Uterus (tissue), 2 donors: ENCODE measurements at regions not wholly inside any gene's neighbourhood (a gene's known extent, or its start where the extent isn't known, plus 50 kb on each side); places are given as distances from the start of the nearest gene placed in this dataset.

Experiments used
- CTCF ChIP-seq, 4 experiments: fragments of 200-600 bp in 2 of 4; fragments of 450-650 bp in 2 of 4; sonication (generic) in 2 of 4; IDR thresholded peaks; one replicate each; pipeline ENCODE4 v1.5.1; 2016 to 2019; ENCODE audit warnings: antibody characterized with exemption in 4 of 4, mild to moderate bottlenecking in 2 of 4, moderate library complexity in 1 of 4
- POLR2A ChIP-seq, 2 donors: fragments of 450-650 bp; IDR thresholded peaks; one replicate each; pipeline ENCODE4 v1.6.1; 2016; ENCODE audit warnings: antibody characterized with exemption in 2 of 2, mild to moderate bottlenecking in 1 of 2, moderate library complexity in 1 of 2

- TF ChIP-seq CTCF (IDR thresholded peaks at IDR 0.05) (no peak), POLR2A (IDR thresholded peaks at IDR 0.05) (no peak)
These were observed 1018.6 kb downstream of the TBC1D22A start for GRCh38 chr22:47781024-47781423.
